ENCODE measurements at regions not wholly inside any gene's neighbourhood (a gene's known extent, or its start where the extent isn't known, plus 50 kb on each side); places are given as distances from the start of the nearest gene placed in this dataset.

DNA sequence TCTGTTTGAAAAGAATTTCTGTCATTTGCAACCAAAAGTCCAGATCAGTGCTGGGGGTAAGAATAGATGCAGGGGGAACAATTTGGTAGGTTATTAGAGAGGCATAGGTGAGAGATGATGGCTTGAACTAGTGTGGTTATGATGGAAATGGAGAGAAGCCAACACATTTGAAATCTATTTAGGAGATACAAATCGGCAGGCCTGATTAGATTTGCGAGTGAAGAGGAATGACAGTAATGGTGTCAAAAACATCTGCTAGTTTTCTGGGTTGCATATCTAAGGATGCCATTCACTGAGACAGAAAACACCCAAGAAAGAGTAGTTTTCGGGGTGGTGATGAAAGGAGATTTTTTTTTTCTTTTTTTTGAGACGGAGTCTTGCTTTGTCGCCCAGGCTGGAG is 138.1 kb downstream of the LMNTD1 start:
- CTCF ChIA-PET, result interaction anchor here (0.7 to 0.8 kb wide), 2 partner anchors 16 to 291 kb away, joined by 4 read pairs; no protein-coding TSS in a partner anchor
- H3K4me1 ChIP-seq (ENCODE audit: control insufficient read depth, insufficient read depth, low read length), result no peaks in the 10 kb centered on the region
- H3K27ac ChIP-seq (ENCODE audit: extremely low read depth, low read depth, low read length), result no peak overlapping the region
- H3K9me3 ChIP-seq (ENCODE audit: control insufficient read depth, insufficient read depth, low read depth, low read length), result no peaks in the 10 kb centered on the region
- H3K4me3 ChIP-seq (ENCODE audit: low read depth, low read length), result no peak overlapping the region
- H3K36me3 ChIP-seq (ENCODE audit: control insufficient read depth in 2 of 2, insufficient read depth in 1 of 2, low read length in 2 of 2), result no peaks in the 10 kb centered on the region
- TF ChIP-seq, protein P1, sequence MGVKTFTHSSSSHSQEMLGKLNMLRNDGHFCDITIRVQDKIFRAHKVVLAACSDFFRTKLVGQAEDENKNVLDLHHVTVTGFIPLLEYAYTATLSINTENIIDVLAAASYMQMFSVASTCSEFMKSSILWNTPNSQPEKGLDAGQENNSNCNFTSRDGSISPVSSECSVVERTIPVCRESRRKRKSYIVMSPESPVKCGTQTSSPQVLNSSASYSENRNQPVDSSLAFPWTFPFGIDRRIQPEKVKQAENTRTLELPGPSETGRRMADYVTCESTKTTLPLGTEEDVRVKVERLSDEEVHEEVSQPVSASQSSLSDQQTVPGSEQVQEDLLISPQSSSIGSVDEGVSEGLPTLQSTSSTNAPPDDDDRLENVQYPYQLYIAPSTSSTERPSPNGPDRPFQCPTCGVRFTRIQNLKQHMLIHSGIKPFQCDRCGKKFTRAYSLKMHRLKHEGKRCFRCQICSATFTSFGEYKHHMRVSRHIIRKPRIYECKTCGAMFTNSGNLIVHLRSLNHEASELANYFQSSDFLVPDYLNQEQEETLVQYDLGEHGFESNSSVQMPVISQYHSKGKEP (tag by site-specific recombination; IDR thresholded peaks at IDR 0.05), result no peak
- no peak for TF ChIP-seq ZNF548 (tag by site-specific recombination; IDR thresholded peaks at IDR 0.05)
- TF ChIP-seq, protein P2, sequence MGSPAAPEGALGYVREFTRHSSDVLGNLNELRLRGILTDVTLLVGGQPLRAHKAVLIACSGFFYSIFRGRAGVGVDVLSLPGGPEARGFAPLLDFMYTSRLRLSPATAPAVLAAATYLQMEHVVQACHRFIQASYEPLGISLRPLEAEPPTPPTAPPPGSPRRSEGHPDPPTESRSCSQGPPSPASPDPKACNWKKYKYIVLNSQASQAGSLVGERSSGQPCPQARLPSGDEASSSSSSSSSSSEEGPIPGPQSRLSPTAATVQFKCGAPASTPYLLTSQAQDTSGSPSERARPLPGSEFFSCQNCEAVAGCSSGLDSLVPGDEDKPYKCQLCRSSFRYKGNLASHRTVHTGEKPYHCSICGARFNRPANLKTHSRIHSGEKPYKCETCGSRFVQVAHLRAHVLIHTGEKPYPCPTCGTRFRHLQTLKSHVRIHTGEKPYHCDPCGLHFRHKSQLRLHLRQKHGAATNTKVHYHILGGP (tag by site-specific recombination; IDR thresholded peaks at IDR 0.05), result no peak
- no peak for TF ChIP-seq ZNF114 (tag by site-specific recombination; IDR thresholded peaks at IDR 0.05)
- TF ChIP-seq ZSCAN30 (tag by site-specific recombination; IDR thresholded peaks at IDR 0.05), result no peak
- TF ChIP-seq, protein P3, sequence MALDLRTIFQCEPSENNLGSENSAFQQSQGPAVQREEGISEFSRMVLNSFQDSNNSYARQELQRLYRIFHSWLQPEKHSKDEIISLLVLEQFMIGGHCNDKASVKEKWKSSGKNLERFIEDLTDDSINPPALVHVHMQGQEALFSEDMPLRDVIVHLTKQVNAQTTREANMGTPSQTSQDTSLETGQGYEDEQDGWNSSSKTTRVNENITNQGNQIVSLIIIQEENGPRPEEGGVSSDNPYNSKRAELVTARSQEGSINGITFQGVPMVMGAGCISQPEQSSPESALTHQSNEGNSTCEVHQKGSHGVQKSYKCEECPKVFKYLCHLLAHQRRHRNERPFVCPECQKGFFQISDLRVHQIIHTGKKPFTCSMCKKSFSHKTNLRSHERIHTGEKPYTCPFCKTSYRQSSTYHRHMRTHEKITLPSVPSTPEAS (tag by site-specific recombination; IDR thresholded peaks at IDR 0.05), result no peak
- TF ChIP-seq ZNF223 (tag by site-specific recombination; IDR thresholded peaks at IDR 0.05), result no peak
- no peak for TF ChIP-seq ZNF560 (tag by site-specific recombination; IDR thresholded peaks at IDR 0.05; ENCODE audit: borderline replicate concordance)
- TF ChIP-seq MZF1 (tag by site-specific recombination; IDR thresholded peaks at IDR 0.05; ENCODE audit: borderline replicate concordance), result no peak
- no peak for TF ChIP-seq WT1 (tag by site-specific recombination; IDR thresholded peaks at IDR 0.05)
- no peak for TF ChIP-seq ZNF791 (tag by site-specific recombination; IDR thresholded peaks at IDR 0.05)
- TF ChIP-seq ZNF785 (tag by site-specific recombination; IDR thresholded peaks at IDR 0.05), result no peak
- TF ChIP-seq, protein P4, sequence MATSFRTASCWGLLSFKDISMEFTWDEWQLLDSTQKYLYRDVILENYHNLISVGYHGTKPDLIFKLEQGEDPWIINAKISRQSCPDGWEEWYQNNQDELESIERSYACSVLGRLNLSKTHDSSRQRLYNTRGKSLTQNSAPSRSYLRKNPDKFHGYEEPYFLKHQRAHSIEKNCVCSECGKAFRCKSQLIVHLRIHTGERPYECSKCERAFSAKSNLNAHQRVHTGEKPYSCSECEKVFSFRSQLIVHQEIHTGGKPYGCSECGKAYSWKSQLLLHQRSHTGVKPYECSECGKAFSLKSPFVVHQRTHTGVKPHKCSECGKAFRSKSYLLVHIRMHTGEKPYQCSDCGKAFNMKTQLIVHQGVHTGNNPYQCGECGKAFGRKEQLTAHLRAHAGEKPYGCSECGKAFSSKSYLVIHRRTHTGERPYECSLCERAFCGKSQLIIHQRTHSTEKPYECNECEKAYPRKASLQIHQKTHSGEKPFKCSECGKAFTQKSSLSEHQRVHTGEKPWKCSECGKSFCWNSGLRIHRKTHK (tag by site-specific recombination; IDR thresholded peaks at IDR 0.05), result no peak
- no peak for TF ChIP-seq ZSCAN16 (tag by site-specific recombination; IDR thresholded peaks at IDR 0.05)
- POLR2A ChIA-PET, result no interaction called here

DNA sequence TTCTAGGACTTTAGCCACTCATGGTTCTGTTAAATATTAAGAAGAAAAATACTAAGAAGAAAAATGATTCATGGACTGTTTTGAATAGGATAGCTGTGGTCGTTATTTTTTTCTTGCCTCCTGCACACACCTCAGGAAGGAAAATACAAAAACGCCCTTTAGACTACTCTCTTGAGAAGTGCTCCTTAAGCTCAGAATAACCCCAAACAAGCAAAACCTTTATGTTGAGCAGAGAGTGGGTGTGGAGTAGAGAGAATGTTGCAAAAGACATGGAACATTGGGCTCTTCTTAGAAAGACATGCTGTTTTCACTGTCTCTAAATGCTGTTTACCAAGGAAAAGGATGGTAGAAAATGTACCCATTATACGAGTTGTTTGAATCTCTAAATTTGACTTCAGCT is 140.3 kb downstream of the LMNTD1 start:
- Histone ChIP-seq H3K9me3 (ENCODE audit: control insufficient read depth, insufficient read depth, low read depth, low read length) (no peaks in the 10 kb centered on the region), H3K36me3 (ENCODE audit: control insufficient read depth in 2 of 2, insufficient read depth in 1 of 2, low read length in 2 of 2) (no peaks in the 10 kb centered on the region), H3K4me1 (ENCODE audit: control insufficient read depth, insufficient read depth, low read length) (no peaks in the 10 kb centered on the region), H3K27ac (ENCODE audit: extremely low read depth, low read depth, low read length) (no peak overlapping the region), H3K4me3 (ENCODE audit: low read depth, low read length) (no peak overlapping the region)
- ChIA-PET POLR2A (no interaction called here), CTCF (no interaction called here)
- TF ChIP-seq ZNF544 (tag by site-specific recombination; IDR thresholded peaks at IDR 0.05) (no peak), OSR2 (tag by site-specific recombination; IDR thresholded peaks at IDR 0.05) (no peak), ZNF121 (tag by site-specific recombination; IDR thresholded peaks at IDR 0.05) (no peak), GLI4 (tag by site-specific recombination; IDR thresholded peaks at IDR 0.05) (no peak), HOXD13 (CRISPR knock-in tag; IDR thresholded peaks at IDR 0.05; ENCODE audit: borderline replicate concordance) (no peak), KLF8 (tag by site-specific recombination; IDR thresholded peaks at IDR 0.05) (no peak), ZNF366 (tag by site-specific recombination; conservative IDR thresholded peaks at IDR 0.05) (no peak), ZNF221 (tag by site-specific recombination; IDR thresholded peaks at IDR 0.05; ENCODE audit: borderline replicate concordance) (no peak), ZNF23 (tag by site-specific recombination; IDR thresholded peaks at IDR 0.05; ENCODE audit: borderline replicate concordance) (no peak)
